SK-N-SH (cell line): ENCODE measurements at regions not wholly inside any gene's neighbourhood (a gene's known extent, or its start where the extent isn't known, plus 50 kb on each side); places are given as distances from the start of the nearest gene placed in this dataset.

ENCODE experiments used
- CTCF ChIA-PET: fragments of 300-600, 350-600 bp; formaldehyde crosslinking; extraction: SDS; loops from one replicate; lab custom pipeline; 2021; lab: Yijun Ruan, JAX
- POLR2A ChIA-PET: fragments of 350-600 bp; sonication (Branson Sonifier 250); formaldehyde crosslinking; extraction: SDS; loops from one replicate; lab custom pipeline; 2020; ENCODE audit warnings: antibody characterized with exemption, inconsistent platforms; lab: Yijun Ruan, JAX
- DNase-seq: peaks from one replicate; pipeline ENCODE4 v3.0.0; 2012
- H2AFZ ChIP-seq: fragments of 200-600 bp; sonication (generic); 2 replicates; pipeline ENCODE4 v1.8.1; 2016; ENCODE audit warnings: antibody characterized with exemption, mild to moderate bottlenecking, low read depth
- H3F3A ChIP-seq: fragments of 200-600 bp; sonication (generic); replicated peaks from 2 replicates; pipeline ENCODE3; 2016; ENCODE audit warnings: antibody characterized with exemption, mild to moderate bottlenecking; ENCODE audit not compliant: insufficient read depth
- H3K27ac ChIP-seq, 2 experiments: fragments of 200-500 bp in 1 of 2; fragments of 200-600 bp in 1 of 2; sonication (Bioruptor generic) in 1 of 2; sonication (generic), shearing (Covaris generic) in 1 of 2; 2 replicates each; pipeline versions ENCODE4 v1.5.1 to v1.6.1; 2014 to 2016; ENCODE audit warnings: low read depth in 2 of 2, inconsistent platforms in 1 of 2, low read length in 1 of 2, mild to moderate bottlenecking in 1 of 2, mixed read lengths in 1 of 2
- H3K27me3 ChIP-seq: fragments of 200-600 bp; sonication (generic), shearing (Covaris generic); 2 replicates; pipeline ENCODE4 v1.6.1; 2016; ENCODE audit warnings: mixed run types; ENCODE audit not compliant: insufficient read depth
- H3K36me3 ChIP-seq, 2 experiments: fragments of 200-500 bp in 1 of 2; fragments of 200-600 bp in 1 of 2; sonication (Bioruptor generic) in 1 of 2; sonication (generic) in 1 of 2; replicated peaks in 1 of 2; 2 replicates each; pipeline versions ENCODE3 to v1.5.1; 2014 to 2016; ENCODE audit warnings: low read length in 1 of 2, mild to moderate bottlenecking in 1 of 2; ENCODE audit not compliant: insufficient read depth in 2 of 2, control insufficient read depth in 1 of 2
- H3K4me1 ChIP-seq, 2 experiments: fragments of 200-500 bp in 1 of 2; fragments of 200-600 bp in 1 of 2; sonication (Bioruptor generic) in 1 of 2; sonication (generic), shearing (Covaris generic) in 1 of 2; 2 replicates each; pipeline versions ENCODE4 v1.5.1 to v1.6.1; 2014 to 2016; ENCODE audit warnings: low read depth in 1 of 2, low read length in 1 of 2, mixed run types in 1 of 2; ENCODE audit not compliant: insufficient read depth in 2 of 2, control insufficient read depth in 1 of 2
- H3K4me2 ChIP-seq: fragments of 200-600 bp; sonication (generic), shearing (Covaris generic); 2 replicates; pipeline ENCODE4 v1.6.1; 2017; ENCODE audit warnings: mixed run types
- H3K4me3 ChIP-seq, 2 experiments: fragments of 200-500 bp in 1 of 2; fragments of 200-600 bp in 1 of 2; sonication (Bioruptor generic) in 1 of 2; sonication (generic), shearing (Covaris generic) in 1 of 2; 2 replicates each; pipeline versions ENCODE4 v1.5.1 to v1.8.1; 2014 to 2016; ENCODE audit warnings: low read depth in 2 of 2, inconsistent platforms in 1 of 2, low read length in 1 of 2, mild to moderate bottlenecking in 1 of 2, mixed read lengths in 1 of 2, moderate library complexity in 1 of 2
- H3K79me2 ChIP-seq: fragments of 200-600 bp; sonication (generic); 2 replicates; pipeline ENCODE4 v1.8.1; 2017; ENCODE audit warnings: mild to moderate bottlenecking; ENCODE audit not compliant: insufficient read depth
- H3K9ac ChIP-seq: fragments of 200-600 bp; sonication (generic); 2 replicates; pipeline ENCODE4 v1.6.1; 2017; ENCODE audit warnings: mixed run types
- H3K9me2 ChIP-seq: fragments of 200-600 bp; sonication (generic); 2 replicates; pipeline ENCODE4 v1.6.1; 2017; ENCODE audit warnings: mixed run types
- H3K9me3 ChIP-seq: fragments of 200-600 bp; sonication (generic); 2 replicates; pipeline ENCODE4 v1.6.1; 2017; ENCODE audit warnings: mixed run types, mild to moderate bottlenecking, moderate library complexity
- H4K20me1 ChIP-seq: fragments of 200-600 bp; sonication (generic); 2 replicates; pipeline ENCODE4 v1.6.1; 2017; ENCODE audit warnings: mild to moderate bottlenecking, mixed run types; ENCODE audit not compliant: insufficient read depth
- FOSL2 ChIP-seq: IDR thresholded peaks from 2 replicates; pipeline ENCODE4 v1.4.0; 2012; ENCODE audit warnings: low read depth, mild to moderate bottlenecking, moderate library complexity, borderline replicate concordance
- FOXM1 ChIP-seq: IDR thresholded peaks from 2 replicates; pipeline ENCODE4 v1.4.0; 2012; ENCODE audit warnings: low read depth, mild to moderate bottlenecking
- GABPA ChIP-seq: IDR thresholded peaks from 2 replicates; pipeline ENCODE4 v1.4.0; 2012; ENCODE audit warnings: low read depth, mild to moderate bottlenecking
- JUND ChIP-seq: IDR thresholded peaks from 2 replicates; pipeline ENCODE4 v1.4.0; 2012
- POLR2AphosphoS5 ChIP-seq: IDR thresholded peaks from 2 replicates; pipeline ENCODE4 v1.6.1; 2012; ENCODE audit warnings: low read depth, low read length
- RAD21 ChIP-seq: IDR thresholded peaks from 2 replicates; pipeline ENCODE4 v1.6.1; 2012; ENCODE audit warnings: mild to moderate bottlenecking, low read length
- TCF12 ChIP-seq: IDR thresholded peaks from 2 replicates; pipeline ENCODE4 v1.4.0; 2012
- WGBS: methylation state at CpG from one replicate; pipeline ENCODE4 v1.1.6; 2017; ENCODE audit warnings: low lambda C conversion rate; 5-methylcytosine and 5-hydroxymethylcytosine counted together
- TF ChIP-seq, protein P1 (sequence below): IDR thresholded peaks from 2 replicates; pipeline ENCODE4 v1.6.1; 2012; ENCODE audit warnings: mild to moderate bottlenecking, low read depth, low read length, moderate library complexity
- TF ChIP-seq, protein P2 (sequence below): IDR thresholded peaks from 2 replicates; pipeline ENCODE4 v1.4.0; 2012; ENCODE audit warnings: low read depth

DNA sequence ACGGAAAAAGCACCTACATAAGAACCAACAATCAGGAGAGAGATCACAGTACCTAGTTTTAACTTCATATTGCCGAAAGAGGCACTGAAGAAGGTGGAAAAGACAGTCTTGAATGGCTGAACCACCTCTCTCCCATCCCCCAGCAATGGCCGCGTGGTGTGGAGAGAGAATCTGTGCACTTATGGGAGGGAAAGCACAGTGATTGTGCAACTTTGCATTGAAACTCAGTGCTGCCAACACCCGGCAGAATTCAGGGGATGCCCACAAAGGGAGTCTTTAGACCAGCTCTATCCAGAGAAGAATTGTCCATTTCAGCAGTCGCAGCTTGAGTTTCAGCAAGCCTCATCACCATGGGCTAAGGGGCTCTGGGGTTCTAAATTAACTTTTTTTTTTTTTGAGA lies 186.3 kb upstream of the USP25 start (continued):
- TF ChIP-seq, protein P1, sequence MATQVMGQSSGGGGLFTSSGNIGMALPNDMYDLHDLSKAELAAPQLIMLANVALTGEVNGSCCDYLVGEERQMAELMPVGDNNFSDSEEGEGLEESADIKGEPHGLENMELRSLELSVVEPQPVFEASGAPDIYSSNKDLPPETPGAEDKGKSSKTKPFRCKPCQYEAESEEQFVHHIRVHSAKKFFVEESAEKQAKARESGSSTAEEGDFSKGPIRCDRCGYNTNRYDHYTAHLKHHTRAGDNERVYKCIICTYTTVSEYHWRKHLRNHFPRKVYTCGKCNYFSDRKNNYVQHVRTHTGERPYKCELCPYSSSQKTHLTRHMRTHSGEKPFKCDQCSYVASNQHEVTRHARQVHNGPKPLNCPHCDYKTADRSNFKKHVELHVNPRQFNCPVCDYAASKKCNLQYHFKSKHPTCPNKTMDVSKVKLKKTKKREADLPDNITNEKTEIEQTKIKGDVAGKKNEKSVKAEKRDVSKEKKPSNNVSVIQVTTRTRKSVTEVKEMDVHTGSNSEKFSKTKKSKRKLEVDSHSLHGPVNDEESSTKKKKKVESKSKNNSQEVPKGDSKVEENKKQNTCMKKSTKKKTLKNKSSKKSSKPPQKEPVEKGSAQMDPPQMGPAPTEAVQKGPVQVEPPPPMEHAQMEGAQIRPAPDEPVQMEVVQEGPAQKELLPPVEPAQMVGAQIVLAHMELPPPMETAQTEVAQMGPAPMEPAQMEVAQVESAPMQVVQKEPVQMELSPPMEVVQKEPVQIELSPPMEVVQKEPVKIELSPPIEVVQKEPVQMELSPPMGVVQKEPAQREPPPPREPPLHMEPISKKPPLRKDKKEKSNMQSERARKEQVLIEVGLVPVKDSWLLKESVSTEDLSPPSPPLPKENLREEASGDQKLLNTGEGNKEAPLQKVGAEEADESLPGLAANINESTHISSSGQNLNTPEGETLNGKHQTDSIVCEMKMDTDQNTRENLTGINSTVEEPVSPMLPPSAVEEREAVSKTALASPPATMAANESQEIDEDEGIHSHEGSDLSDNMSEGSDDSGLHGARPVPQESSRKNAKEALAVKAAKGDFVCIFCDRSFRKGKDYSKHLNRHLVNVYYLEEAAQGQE = no peak

GRCh38 chr21:15549671-15550070 lies 180.1 kb upstream of the USP25 start:
- TF ChIP-seq POLR2AphosphoS5 = no peak
- no peak for TF ChIP-seq FOSL2
- TF ChIP-seq, all 33 proteins: peak for 0
- ChIA-PET POLR2A (no interaction called here), CTCF (no interaction called here)
- H3K4me1 ChIP-seq = no peaks in the 10 kb centered on the region
- no peak overlapping the region for H3K27ac ChIP-seq
- no peak overlapping the region for H2AFZ ChIP-seq
- H3K27me3 ChIP-seq = no peaks in the 10 kb centered on the region
- H4K20me1 ChIP-seq = no peaks in the 10 kb centered on the region
- H3K4me3 ChIP-seq = no peak overlapping the region
- no peaks in the 10 kb centered on the region for H3K9me2 ChIP-seq
- DNase-seq = no peak
- H3K79me2 ChIP-seq = no peaks in the 10 kb centered on the region
- 36% methylated on average over 3 of the region's 3 CpGs for WGBS
- no peaks in the 10 kb centered on the region for H3K9me3 ChIP-seq
- no peaks in the 10 kb centered on the region for H3K36me3 ChIP-seq
- H3K4me2 ChIP-seq = no peak overlapping the region
- H3F3A ChIP-seq = no peaks in the 10 kb centered on the region
- no peak overlapping the region for H3K9ac ChIP-seq

- no peaks in the 10 kb centered on the region for H4K20me1 ChIP-seq
- no peaks in the 10 kb centered on the region for H3K79me2 ChIP-seq
- no peaks in the 10 kb centered on the region for H3K27me3 ChIP-seq
- no peaks in the 10 kb centered on the region for H3F3A ChIP-seq
- H3K9me3 ChIP-seq = no peaks in the 10 kb centered on the region
- TF ChIP-seq JUND = no peak
- no peak for TF ChIP-seq TCF12
- TF ChIP-seq, protein P2, sequence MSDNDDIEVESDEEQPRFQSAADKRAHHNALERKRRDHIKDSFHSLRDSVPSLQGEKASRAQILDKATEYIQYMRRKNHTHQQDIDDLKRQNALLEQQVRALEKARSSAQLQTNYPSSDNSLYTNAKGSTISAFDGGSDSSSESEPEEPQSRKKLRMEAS = no peak
- no peak for TF ChIP-seq GABPA
- TF ChIP-seq RAD21 = peak; percentile 36; the same call in 1 of the 2 replicates
- TF ChIP-seq POLR2AphosphoS5 = no peak
- TF ChIP-seq FOXM1 = no peak
- DNase-seq = no peak
- CTCF ChIA-PET = interaction anchor here (0.6 to 1.6 kb wide), 11 partner anchors 10 to 694 kb away, joined by 3 to 5 read pairs (median 3); no protein-coding TSS in a partner anchor
- no peaks in the 10 kb centered on the region for H3K9me2 ChIP-seq
- H3K4me3 ChIP-seq = no peak overlapping the region
- POLR2A ChIA-PET = no interaction called here
- no peak overlapping the region for H3K4me2 ChIP-seq
- H3K36me3 ChIP-seq = no peaks in the 10 kb centered on the region
- H3K9ac ChIP-seq = no peak overlapping the region
- no peaks in the 10 kb centered on the region for H3K4me1 ChIP-seq
- H2AFZ ChIP-seq = no peak overlapping the region
- 15% methylated on average over 3 of the region's 3 CpGs for WGBS
- H3K27ac ChIP-seq = no peak overlapping the region
Observed at GRCh38 chr21:15552914-15553494, 176.8 kb upstream of the USP25 start.
